Mesothelial cell of epicardium (in vitro differentiated cells): ENCODE measurements at regions not wholly inside any gene's neighbourhood (a gene's known extent, or its start where the extent isn't known, plus 50 kb on each side); places are given as distances from the start of the nearest gene placed in this dataset.

ENCODE experiments used
- DNase-seq, 2 experiments: peaks; one replicate each; pipeline ENCODE4 v3.0.0; 2021; ENCODE audit warnings: low spot score in 2 of 2; ENCODE audit not compliant: unreplicated experiment in 2 of 2
- H3K27ac Mint-ChIP-seq: 2 replicates; pipeline ENCODE4 v1.8.0; 2021; ENCODE audit warnings: mixed read lengths
- H3K27me3 Mint-ChIP-seq: 2 replicates; pipeline ENCODE4 v1.8.0; 2021; ENCODE audit warnings: low read depth, mixed read lengths
- H3K36me3 Mint-ChIP-seq: 2 replicates; pipeline ENCODE4 v1.8.0; 2021; ENCODE audit warnings: mixed read lengths
- H3K4me1 Mint-ChIP-seq: 2 replicates; pipeline ENCODE4 v1.8.0; 2021; ENCODE audit warnings: mixed read lengths
- H3K4me3 Mint-ChIP-seq: 2 replicates; pipeline ENCODE4 v1.8.0; 2021; ENCODE audit warnings: mild to moderate bottlenecking, moderate library complexity, mixed read lengths
- H3K9me3 Mint-ChIP-seq: 2 replicates; pipeline ENCODE4 v1.8.0; 2021; ENCODE audit warnings: mixed read lengths
- CTCF ChIP-seq: fragments of 200-600 bp; sonication (generic); IDR thresholded peaks from one replicate; pipeline ENCODE4 v1.5.0; 2021; ENCODE audit warnings: antibody characterized with exemption; ENCODE audit not compliant: unreplicated experiment

- H3K36me3 Mint-ChIP-seq: no peaks in the 10 kb centered on the region
- no peak for TF ChIP-seq CTCF
- H3K9me3 Mint-ChIP-seq: peaks cover 8% of the 10 kb centered on the region
- peak overlapping the region; percentile 11 for H3K27ac Mint-ChIP-seq
- DNase-seq: no peak
- no peak overlapping the region for H3K4me3 Mint-ChIP-seq
- H3K27me3 Mint-ChIP-seq: no peaks in the 10 kb centered on the region
- peaks cover 15% of the 10 kb centered on the region for H3K4me1 Mint-ChIP-seq
Measured at GRCh38 chr5:57662991-57663390, 180.4 kb upstream of the ACTBL2 start.

GRCh38 chr5:57659886-57660285 lies 177.3 kb upstream of the ACTBL2 start:
- Mint-ChIP-seq H3K36me3 (peaks cover 4% of the 10 kb centered on the region), H3K4me1 (peaks cover 14% of the 10 kb centered on the region), H3K9me3 (peaks cover 27% of the 10 kb centered on the region), H3K4me3 (no peak overlapping the region), H3K27ac (no peak overlapping the region), H3K27me3 (no peaks in the 10 kb centered on the region)
- no peak for TF ChIP-seq CTCF
- DNase-seq: no peak

- H3K27ac Mint-ChIP-seq: no peak overlapping the region
- H3K9me3 Mint-ChIP-seq: peaks cover 27% of the 10 kb centered on the region
- TF ChIP-seq CTCF: no peak
- H3K4me3 Mint-ChIP-seq: no peak overlapping the region
- no peak for DNase-seq
- peaks cover 10% of the 10 kb centered on the region for H3K4me1 Mint-ChIP-seq
- peaks cover 4% of the 10 kb centered on the region for H3K36me3 Mint-ChIP-seq
- H3K27me3 Mint-ChIP-seq: no peaks in the 10 kb centered on the region
Measured at GRCh38 chr5:57658018-57658417, 175.4 kb upstream of the ACTBL2 start.

GRCh38 chr5:57655228-57655627 lies 172.6 kb upstream of the ACTBL2 start:
- Mint-ChIP-seq H3K27ac (no peak overlapping the region), H3K9me3 (peaks cover 33% of the 10 kb centered on the region), H3K36me3 (peaks cover 4% of the 10 kb centered on the region), H3K27me3 (no peaks in the 10 kb centered on the region), H3K4me3 (no peak overlapping the region), H3K4me1 (no peaks in the 10 kb centered on the region)
- DNase-seq: no peak
- no peak for TF ChIP-seq CTCF

GRCh38 chr5:57653636-57654290 lies 171.2 kb upstream of the ACTBL2 start:
- Mint-ChIP-seq H3K4me3 (no peak overlapping the region), H3K36me3 (peaks cover 14% of the 10 kb centered on the region)
- no peak for DNase-seq

More at GRCh38 chr5:57653636-57654290, 171.2 kb upstream of the ACTBL2 start:
- no peak for TF ChIP-seq CTCF
- no peaks in the 10 kb centered on the region for H3K27me3 Mint-ChIP-seq
- peaks cover 39% of the 10 kb centered on the region for H3K9me3 Mint-ChIP-seq
- H3K4me1 Mint-ChIP-seq: no peaks in the 10 kb centered on the region
- H3K27ac Mint-ChIP-seq: no peak overlapping the region
